Activated CD8-positive, alpha-beta T cell treated with anti-CD3 and anti-CD28 coated beads, Interleukin-2, amount 10 ng/mL, durations not matched to agents 7 days and 5 days (primary cell): ENCODE measurements at regions not wholly inside any gene's neighbourhood (a gene's known extent, or its start where the extent isn't known, plus 50 kb on each side); places are given as distances from the start of the nearest gene placed in this dataset.
"Not testable (repeated sequence)": the region's sequence is repeated elsewhere in the genome, so short reads cannot be mapped to it uniquely, and the experiment has no call there.

Source experiments
- ATAC-seq: fragments of 150-1000 bp; cut with Tn5 transposase; one replicate; pipeline ENCODE4 v1.10.0; 2021; ENCODE audit warnings: moderate library complexity
- CTCF ChIA-PET: fragments of 350-600 bp; sonication (Branson Sonifier 250); formaldehyde crosslinking; loops from one replicate; lab custom pipeline; 2021; ENCODE audit warnings: antibody characterized with exemption; lab: Charles Lee
- POLR2A ChIA-PET: fragments of 350-600 bp; sonication (Branson Sonifier 250); formaldehyde crosslinking; loops from one replicate; lab custom pipeline; 2021; ENCODE audit warnings: antibody characterized with exemption; lab: Charles Lee
- DNase-seq: peaks from one replicate; pipeline ENCODE4 v3.0.0-alpha.2; 2020
- H3K27ac Mint-ChIP-seq: one replicate; pipeline ENCODE4 v1.8.0; 2021; ENCODE audit warnings: mild to moderate bottlenecking, mixed read lengths
- H3K27me3 Mint-ChIP-seq: one replicate; pipeline ENCODE4 v1.8.0; 2021; ENCODE audit warnings: low read depth, mixed read lengths
- H3K36me3 Mint-ChIP-seq: one replicate; pipeline ENCODE4 v1.8.0; 2021; ENCODE audit warnings: low read depth, mixed read lengths
- H3K4me1 Mint-ChIP-seq: one replicate; pipeline ENCODE4 v1.8.0; 2021; ENCODE audit warnings: low read depth, mixed read lengths
- H3K4me3 Mint-ChIP-seq: one replicate; pipeline ENCODE4 v1.8.0; 2021; ENCODE audit warnings: mild to moderate bottlenecking, mixed read lengths
- H3K9me3 Mint-ChIP-seq: one replicate; pipeline ENCODE4 v1.8.0; 2022; ENCODE audit warnings: mixed read lengths; ENCODE audit not compliant: insufficient read depth

DNA sequence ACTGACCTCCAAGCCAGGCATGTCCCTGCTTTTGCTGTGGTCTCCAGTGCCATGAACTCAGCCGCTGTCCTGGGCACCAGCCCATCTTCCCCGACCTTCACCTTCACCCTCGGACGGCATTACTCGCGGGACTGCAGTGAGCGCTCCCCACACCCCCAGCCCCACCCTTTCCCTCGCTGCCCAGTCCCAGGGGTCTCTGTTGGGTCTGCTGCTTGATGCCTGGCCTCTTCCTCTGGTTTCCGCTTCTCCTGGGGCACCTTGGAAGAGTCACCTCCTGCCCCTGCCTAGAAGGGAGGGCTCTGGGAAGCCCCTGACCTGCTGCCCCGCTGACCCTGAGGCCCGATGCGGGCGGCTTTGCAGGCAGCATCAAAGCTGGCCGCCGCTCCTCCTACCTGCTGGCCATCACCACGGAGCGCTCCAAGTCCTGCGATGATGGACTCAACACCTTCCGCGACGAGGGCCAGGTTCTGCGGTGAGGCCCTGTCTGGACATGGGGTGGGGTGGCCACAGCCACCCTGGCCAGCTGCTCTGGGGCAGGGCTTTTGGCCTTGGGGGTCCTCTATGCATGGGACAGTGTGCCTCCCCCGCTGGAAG is 102.3 kb downstream of the ZNF267 start:
- H3K27me3 Mint-ChIP-seq, CTCF ChIA-PET: not testable (repeated sequence)

GRCh38 chr16:31978463-31978862 is 104.9 kb downstream of the ZNF267 start:
- CTCF ChIA-PET, H3K9me3 Mint-ChIP-seq: not testable (repeated sequence)

More for the DNA sequence above, 102.3 kb downstream of the ZNF267 start:
- ATAC-seq, H3K36me3 Mint-ChIP-seq, H3K4me3 Mint-ChIP-seq, H3K9me3 Mint-ChIP-seq, POLR2A ChIA-PET, DNase-seq, H3K4me1 Mint-ChIP-seq, H3K27ac Mint-ChIP-seq: not testable (repeated sequence)

GRCh38 chr16:31981739-31982138 is 108.1 kb downstream of the ZNF267 start:
- DNase-seq, ATAC-seq, H3K9me3 Mint-ChIP-seq, CTCF ChIA-PET, H3K36me3 Mint-ChIP-seq, H3K4me1 Mint-ChIP-seq, H3K27me3 Mint-ChIP-seq, POLR2A ChIA-PET, H3K4me3 Mint-ChIP-seq, H3K27ac Mint-ChIP-seq: not testable (repeated sequence)

More at GRCh38 chr16:31978463-31978862, 104.9 kb downstream of the ZNF267 start:
- H3K36me3 Mint-ChIP-seq, DNase-seq, H3K27ac Mint-ChIP-seq, H3K27me3 Mint-ChIP-seq, ATAC-seq, H3K4me1 Mint-ChIP-seq, POLR2A ChIA-PET, H3K4me3 Mint-ChIP-seq: not testable (repeated sequence)

DNA sequence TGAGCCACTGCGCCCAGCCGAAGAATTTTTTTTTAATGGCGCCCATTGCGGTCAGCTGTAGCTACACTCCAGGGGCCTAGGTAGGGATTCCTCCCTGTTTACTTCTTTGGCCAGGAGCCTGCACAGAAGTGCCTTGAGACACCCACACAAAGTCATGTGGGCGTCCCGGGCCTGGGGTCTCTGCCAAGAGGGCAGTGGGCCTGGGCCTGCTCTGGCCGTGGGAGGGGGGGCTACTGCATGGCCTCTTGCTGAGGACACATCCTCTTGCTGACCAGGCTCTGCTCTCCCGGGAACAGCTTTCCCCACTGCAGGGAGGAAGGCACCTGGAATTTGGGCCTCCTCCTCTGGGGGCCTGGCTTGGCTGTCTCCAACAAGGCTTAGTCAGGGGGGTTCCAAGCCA is 109.4 kb downstream of the ZNF267 start:
- DNase-seq, H3K27me3 Mint-ChIP-seq, H3K27ac Mint-ChIP-seq, ATAC-seq, H3K36me3 Mint-ChIP-seq, CTCF ChIA-PET, H3K4me3 Mint-ChIP-seq, H3K9me3 Mint-ChIP-seq, H3K4me1 Mint-ChIP-seq, POLR2A ChIA-PET: not testable (repeated sequence)

DNA sequence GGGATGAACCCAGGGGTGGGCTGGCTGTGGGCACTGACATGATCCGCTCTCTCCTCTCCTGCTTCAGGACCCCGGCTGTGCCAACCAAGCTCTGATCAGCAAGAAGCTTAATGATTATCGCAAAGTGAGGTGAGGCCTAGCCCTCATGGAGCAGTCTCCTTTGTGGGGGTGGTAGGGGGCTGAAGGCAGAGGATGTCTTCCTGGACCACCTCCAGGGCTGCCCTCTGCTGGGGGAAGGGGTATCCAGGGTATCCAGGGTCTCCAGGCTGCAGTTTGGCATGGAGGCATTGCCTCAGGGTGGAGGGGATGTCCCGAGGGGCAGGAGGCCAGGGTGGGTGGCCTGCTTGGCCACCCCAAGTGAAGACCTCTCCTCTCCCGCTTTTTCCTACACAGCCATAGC is 110.1 kb downstream of the ZNF267 start:
- H3K36me3 Mint-ChIP-seq, H3K27me3 Mint-ChIP-seq, H3K9me3 Mint-ChIP-seq, DNase-seq, ATAC-seq, H3K4me3 Mint-ChIP-seq, H3K4me1 Mint-ChIP-seq, CTCF ChIA-PET, POLR2A ChIA-PET, H3K27ac Mint-ChIP-seq: not testable (repeated sequence)

DNA sequence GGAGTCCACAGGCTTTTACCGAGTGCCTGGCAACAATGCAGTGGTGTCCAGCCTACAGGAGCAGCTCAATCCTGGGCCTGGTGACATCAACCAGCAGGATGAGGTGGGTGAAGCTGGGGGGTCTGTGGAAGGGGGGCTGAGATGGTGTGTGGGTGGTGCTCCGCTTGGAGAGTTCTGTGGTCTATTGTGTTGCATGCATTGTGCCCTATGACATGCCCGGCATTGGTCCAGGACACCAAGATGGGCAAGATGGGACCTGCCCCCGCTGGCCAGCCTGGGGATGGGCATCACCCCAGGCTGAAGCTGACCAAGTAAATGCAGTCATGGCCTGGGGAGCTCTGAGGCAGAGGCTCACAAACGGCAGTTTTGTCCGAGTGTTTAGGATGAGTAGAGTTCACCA is 113.3 kb downstream of the ZNF267 start:
- ATAC-seq, H3K27ac Mint-ChIP-seq, H3K36me3 Mint-ChIP-seq, H3K4me1 Mint-ChIP-seq, H3K4me3 Mint-ChIP-seq, CTCF ChIA-PET, POLR2A ChIA-PET, H3K9me3 Mint-ChIP-seq, DNase-seq, H3K27me3 Mint-ChIP-seq: not testable (repeated sequence)

- DNase-seq (peak; percentile 66), ATAC-seq (peak; percentile 71)
- H3K27ac Mint-ChIP-seq, H3K4me1 Mint-ChIP-seq, POLR2A ChIA-PET, H3K4me3 Mint-ChIP-seq, H3K9me3 Mint-ChIP-seq, H3K27me3 Mint-ChIP-seq, CTCF ChIA-PET, H3K36me3 Mint-ChIP-seq: not testable (repeated sequence)
Observed at GRCh38 chr16:31988595-31989581, 115.3 kb downstream of the ZNF267 start.

- H3K4me3 Mint-ChIP-seq, ATAC-seq, H3K9me3 Mint-ChIP-seq, CTCF ChIA-PET, H3K36me3 Mint-ChIP-seq, DNase-seq, POLR2A ChIA-PET, H3K27me3 Mint-ChIP-seq, H3K4me1 Mint-ChIP-seq, H3K27ac Mint-ChIP-seq: not testable (repeated sequence)
Observed at GRCh38 chr16:31990261-31990660, 116.7 kb downstream of the ZNF267 start.

DNA sequence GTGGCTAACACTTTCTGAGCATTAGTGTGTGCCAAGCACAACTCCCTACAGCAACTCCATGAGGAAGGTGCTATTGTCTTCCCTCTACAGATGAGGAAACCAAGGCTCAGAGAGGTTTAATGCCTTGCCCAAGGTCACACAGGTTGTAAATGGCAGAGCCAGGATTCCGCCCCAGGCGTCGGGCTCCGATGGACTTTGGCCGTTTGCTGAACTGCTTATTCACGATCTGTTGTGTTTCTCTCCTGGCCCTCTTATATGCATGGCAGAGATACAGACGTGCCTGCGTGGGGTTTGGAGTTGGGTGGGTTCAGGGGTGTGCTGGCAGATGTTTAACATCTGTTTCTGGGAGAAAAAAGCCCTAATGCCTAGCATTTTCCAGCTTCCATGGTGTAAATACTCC is 117.4 kb downstream of the ZNF267 start:
- CTCF ChIA-PET, H3K9me3 Mint-ChIP-seq, H3K36me3 Mint-ChIP-seq, DNase-seq, H3K4me3 Mint-ChIP-seq, H3K4me1 Mint-ChIP-seq, ATAC-seq, H3K27me3 Mint-ChIP-seq, POLR2A ChIA-PET, H3K27ac Mint-ChIP-seq: not testable (repeated sequence)

GRCh38 chr16:31996325-31996724 is 122.7 kb downstream of the ZNF267 start:
- CTCF ChIA-PET, ATAC-seq, H3K27ac Mint-ChIP-seq, POLR2A ChIA-PET, H3K4me3 Mint-ChIP-seq, H3K9me3 Mint-ChIP-seq, H3K4me1 Mint-ChIP-seq, H3K27me3 Mint-ChIP-seq, H3K36me3 Mint-ChIP-seq: not testable (repeated sequence)
- DNase-seq = peak; percentile 42

GRCh38 chr16:32002496-32002895 is 128.9 kb downstream of the ZNF267 start:
- H3K9me3 Mint-ChIP-seq, POLR2A ChIA-PET, ATAC-seq, DNase-seq, CTCF ChIA-PET, H3K27ac Mint-ChIP-seq, H3K36me3 Mint-ChIP-seq, H3K4me1 Mint-ChIP-seq, H3K4me3 Mint-ChIP-seq, H3K27me3 Mint-ChIP-seq: not testable (repeated sequence)

DNA sequence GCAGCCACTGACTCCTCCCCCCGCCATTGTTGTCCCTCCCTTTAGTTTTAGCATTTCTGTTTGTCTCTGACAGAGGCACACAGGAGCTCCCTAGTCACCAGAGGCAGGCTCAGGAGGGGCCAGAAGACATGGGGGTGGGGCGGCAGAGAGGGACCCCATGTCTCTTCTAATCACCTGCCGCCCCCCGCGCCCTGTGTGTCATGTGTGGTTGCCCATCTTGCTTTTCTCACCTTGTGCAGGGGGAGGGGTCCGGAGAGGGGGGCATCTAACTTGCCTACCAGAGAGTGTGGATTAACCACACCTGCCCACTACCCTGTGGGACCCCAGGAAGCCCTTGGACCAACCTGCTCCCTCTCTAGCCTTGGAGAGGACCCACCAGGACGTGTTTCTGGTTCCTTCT is 130.2 kb downstream of the ZNF267 start:
- H3K4me3 Mint-ChIP-seq, ATAC-seq, H3K27ac Mint-ChIP-seq, DNase-seq, POLR2A ChIA-PET, H3K36me3 Mint-ChIP-seq, H3K27me3 Mint-ChIP-seq, H3K4me1 Mint-ChIP-seq, H3K9me3 Mint-ChIP-seq, CTCF ChIA-PET: not testable (repeated sequence)
